ENCODE measurements at regions not wholly inside any gene's neighbourhood (a gene's known extent, or its start where the extent isn't known, plus 50 kb on each side); places are given as distances from the start of the nearest gene placed in this dataset.

- TF ChIP-seq CTCF (IDR thresholded peaks at IDR 0.05), result no peak
- no peak for TF ChIP-seq EZH2 (IDR thresholded peaks at IDR 0.05; ENCODE audit: borderline replicate concordance, insufficient read depth, low read depth, low read length, poor library complexity, severe bottlenecking)
These were observed 624.4 kb downstream of the BRD1 start for GRCh38 chr22:49203091-49203858.
